ENCODE measurements at regions not wholly inside any gene's neighbourhood (a gene's known extent, or its start where the extent isn't known, plus 50 kb on each side); places are given as distances from the start of the nearest gene placed in this dataset.

DNA sequence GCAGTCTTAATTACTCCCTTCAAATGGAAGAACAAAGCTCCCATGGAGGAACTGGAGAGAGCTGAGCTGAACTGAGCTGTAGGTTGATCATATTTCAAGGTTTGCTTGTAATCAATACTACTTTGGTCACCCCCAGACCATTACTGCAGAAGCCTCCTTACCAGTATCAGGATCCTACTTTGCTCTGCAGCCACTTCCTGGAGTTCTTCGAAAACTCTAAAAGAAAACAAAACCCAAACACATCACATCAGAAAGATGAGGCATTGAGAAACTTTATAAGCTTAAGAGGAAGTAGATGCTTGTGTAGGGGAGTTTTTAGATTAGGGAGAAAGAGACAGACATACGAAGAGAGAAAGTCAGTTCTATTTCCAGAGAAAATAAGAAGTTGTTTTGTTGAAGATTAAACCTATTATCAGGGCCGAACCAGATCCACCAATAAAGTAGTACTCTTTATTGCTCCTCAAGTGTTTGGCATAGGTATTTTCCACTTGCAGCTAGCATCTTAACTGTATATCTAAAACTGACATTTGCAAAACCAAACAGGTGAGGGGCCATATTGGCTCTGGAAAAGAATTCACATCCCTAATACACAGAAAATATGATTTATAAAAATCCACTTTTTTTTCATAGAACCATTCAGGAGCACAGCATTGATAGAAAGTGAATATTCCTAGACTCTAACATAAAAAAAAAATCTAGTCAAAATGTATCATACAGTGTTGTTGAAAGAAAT is 166.9 kb upstream of the KLF7 start (continued):
- TF ChIP-seq, protein P1, sequence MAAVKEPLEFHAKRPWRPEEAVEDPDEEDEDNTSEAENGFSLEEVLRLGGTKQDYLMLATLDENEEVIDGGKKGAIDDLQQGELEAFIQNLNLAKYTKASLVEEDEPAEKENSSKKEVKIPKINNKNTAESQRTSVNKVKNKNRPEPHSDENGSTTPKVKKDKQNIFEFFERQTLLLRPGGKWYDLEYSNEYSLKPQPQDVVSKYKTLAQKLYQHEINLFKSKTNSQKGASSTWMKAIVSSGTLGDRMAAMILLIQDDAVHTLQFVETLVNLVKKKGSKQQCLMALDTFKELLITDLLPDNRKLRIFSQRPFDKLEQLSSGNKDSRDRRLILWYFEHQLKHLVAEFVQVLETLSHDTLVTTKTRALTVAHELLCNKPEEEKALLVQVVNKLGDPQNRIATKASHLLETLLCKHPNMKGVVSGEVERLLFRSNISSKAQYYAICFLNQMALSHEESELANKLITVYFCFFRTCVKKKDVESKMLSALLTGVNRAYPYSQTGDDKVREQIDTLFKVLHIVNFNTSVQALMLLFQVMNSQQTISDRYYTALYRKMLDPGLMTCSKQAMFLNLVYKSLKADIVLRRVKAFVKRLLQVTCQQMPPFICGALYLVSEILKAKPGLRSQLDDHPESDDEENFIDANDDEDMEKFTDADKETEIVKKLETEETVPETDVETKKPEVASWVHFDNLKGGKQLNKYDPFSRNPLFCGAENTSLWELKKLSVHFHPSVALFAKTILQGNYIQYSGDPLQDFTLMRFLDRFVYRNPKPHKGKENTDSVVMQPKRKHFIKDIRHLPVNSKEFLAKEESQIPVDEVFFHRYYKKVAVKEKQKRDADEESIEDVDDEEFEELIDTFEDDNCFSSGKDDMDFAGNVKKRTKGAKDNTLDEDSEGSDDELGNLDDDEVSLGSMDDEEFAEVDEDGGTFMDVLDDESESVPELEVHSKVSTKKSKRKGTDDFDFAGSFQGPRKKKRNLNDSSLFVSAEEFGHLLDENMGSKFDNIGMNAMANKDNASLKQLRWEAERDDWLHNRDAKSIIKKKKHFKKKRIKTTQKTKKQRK (IDR thresholded peaks at IDR 0.05; ENCODE audit: low read depth, low read length) = no peak
- TF ChIP-seq ZNF384 (IDR thresholded peaks at IDR 0.05; ENCODE audit: borderline replicate concordance, low read depth, low read length) (no peak), FOXK2 (IDR thresholded peaks at IDR 0.05) (no peak), BMI1 (IDR thresholded peaks at IDR 0.05; ENCODE audit: borderline replicate concordance) (no peak), MYB (IDR thresholded peaks at IDR 0.05; ENCODE audit: borderline replicate concordance, low read depth, low read length) (no peak), MYC (IDR thresholded peaks at IDR 0.05; ENCODE audit: insufficient read depth, insufficient read length, insufficient replicate concordance, low read length, severe bottlenecking) (no peak), BACH1 (IDR thresholded peaks at IDR 0.05; ENCODE audit: borderline replicate concordance) (no peak), SMARCA5 (IDR thresholded peaks at IDR 0.05) (peak; percentile 33; the same call in 1 of the 2 replicates), MEF2B (IDR thresholded peaks at IDR 0.05; ENCODE audit: partially characterized antibody, poor library complexity, severe bottlenecking) (peak; percentile 17)
- TF ChIP-seq, protein P2, sequence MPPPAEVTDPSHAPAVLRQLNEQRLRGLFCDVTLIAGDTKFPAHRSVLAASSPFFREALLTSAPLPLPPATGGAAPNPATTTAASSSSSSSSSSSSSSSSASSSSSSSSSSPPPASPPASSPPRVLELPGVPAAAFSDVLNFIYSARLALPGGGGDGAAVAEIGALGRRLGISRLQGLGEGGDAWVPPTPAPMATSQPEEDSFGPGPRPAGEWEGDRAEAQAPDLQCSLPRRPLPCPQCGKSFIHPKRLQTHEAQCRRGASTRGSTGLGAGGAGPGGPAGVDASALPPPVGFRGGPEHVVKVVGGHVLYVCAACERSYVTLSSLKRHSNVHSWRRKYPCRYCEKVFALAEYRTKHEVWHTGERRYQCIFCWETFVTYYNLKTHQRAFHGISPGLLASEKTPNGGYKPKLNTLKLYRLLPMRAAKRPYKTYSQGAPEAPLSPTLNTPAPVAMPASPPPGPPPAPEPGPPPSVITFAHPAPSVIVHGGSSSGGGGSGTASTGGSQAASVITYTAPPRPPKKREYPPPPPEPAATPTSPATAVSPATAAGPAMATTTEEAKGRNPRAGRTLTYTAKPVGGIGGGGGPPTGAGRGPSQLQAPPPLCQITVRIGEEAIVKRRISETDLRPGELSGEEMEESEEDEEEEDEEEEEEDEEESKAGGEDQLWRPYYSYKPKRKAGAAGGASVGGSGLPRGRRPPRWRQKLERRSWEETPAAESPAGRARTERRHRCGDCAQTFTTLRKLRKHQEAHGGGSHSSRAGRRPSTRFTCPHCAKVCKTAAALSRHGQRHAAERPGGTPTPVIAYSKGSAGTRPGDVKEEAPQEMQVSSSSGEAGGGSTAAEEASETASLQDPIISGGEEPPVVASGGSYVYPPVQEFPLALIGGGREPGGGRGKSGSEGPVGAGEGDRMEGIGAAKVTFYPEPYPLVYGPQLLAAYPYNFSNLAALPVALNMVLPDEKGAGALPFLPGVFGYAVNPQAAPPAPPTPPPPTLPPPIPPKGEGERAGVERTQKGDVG (CRISPR knock-in tag; IDR thresholded peaks at IDR 0.05) = 0 out of 2 replicates have a peak, but pooled peaks have one; percentile 31
- TF ChIP-seq, protein P3, sequence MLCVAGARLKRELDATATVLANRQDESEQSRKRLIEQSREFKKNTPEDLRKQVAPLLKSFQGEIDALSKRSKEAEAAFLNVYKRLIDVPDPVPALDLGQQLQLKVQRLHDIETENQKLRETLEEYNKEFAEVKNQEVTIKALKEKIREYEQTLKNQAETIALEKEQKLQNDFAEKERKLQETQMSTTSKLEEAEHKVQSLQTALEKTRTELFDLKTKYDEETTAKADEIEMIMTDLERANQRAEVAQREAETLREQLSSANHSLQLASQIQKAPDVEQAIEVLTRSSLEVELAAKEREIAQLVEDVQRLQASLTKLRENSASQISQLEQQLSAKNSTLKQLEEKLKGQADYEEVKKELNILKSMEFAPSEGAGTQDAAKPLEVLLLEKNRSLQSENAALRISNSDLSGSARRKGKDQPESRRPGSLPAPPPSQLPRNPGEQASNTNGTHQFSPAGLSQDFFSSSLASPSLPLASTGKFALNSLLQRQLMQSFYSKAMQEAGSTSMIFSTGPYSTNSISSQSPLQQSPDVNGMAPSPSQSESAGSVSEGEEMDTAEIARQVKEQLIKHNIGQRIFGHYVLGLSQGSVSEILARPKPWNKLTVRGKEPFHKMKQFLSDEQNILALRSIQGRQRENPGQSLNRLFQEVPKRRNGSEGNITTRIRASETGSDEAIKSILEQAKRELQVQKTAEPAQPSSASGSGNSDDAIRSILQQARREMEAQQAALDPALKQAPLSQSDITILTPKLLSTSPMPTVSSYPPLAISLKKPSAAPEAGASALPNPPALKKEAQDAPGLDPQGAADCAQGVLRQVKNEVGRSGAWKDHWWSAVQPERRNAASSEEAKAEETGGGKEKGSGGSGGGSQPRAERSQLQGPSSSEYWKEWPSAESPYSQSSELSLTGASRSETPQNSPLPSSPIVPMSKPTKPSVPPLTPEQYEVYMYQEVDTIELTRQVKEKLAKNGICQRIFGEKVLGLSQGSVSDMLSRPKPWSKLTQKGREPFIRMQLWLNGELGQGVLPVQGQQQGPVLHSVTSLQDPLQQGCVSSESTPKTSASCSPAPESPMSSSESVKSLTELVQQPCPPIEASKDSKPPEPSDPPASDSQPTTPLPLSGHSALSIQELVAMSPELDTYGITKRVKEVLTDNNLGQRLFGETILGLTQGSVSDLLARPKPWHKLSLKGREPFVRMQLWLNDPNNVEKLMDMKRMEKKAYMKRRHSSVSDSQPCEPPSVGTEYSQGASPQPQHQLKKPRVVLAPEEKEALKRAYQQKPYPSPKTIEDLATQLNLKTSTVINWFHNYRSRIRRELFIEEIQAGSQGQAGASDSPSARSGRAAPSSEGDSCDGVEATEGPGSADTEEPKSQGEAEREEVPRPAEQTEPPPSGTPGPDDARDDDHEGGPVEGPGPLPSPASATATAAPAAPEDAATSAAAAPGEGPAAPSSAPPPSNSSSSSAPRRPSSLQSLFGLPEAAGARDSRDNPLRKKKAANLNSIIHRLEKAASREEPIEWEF (IDR thresholded peaks at IDR 0.05; ENCODE audit: insufficient replicate concordance, low read depth, low read length) = peak; percentile 88
- TF ChIP-seq, protein P4, sequence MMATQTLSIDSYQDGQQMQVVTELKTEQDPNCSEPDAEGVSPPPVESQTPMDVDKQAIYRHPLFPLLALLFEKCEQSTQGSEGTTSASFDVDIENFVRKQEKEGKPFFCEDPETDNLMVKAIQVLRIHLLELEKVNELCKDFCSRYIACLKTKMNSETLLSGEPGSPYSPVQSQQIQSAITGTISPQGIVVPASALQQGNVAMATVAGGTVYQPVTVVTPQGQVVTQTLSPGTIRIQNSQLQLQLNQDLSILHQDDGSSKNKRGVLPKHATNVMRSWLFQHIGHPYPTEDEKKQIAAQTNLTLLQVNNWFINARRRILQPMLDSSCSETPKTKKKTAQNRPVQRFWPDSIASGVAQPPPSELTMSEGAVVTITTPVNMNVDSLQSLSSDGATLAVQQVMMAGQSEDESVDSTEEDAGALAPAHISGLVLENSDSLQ (IDR thresholded peaks at IDR 0.05) = peak; percentile 22; the same call in 1 of the 2 replicates
- TF ChIP-seq, protein P5, sequence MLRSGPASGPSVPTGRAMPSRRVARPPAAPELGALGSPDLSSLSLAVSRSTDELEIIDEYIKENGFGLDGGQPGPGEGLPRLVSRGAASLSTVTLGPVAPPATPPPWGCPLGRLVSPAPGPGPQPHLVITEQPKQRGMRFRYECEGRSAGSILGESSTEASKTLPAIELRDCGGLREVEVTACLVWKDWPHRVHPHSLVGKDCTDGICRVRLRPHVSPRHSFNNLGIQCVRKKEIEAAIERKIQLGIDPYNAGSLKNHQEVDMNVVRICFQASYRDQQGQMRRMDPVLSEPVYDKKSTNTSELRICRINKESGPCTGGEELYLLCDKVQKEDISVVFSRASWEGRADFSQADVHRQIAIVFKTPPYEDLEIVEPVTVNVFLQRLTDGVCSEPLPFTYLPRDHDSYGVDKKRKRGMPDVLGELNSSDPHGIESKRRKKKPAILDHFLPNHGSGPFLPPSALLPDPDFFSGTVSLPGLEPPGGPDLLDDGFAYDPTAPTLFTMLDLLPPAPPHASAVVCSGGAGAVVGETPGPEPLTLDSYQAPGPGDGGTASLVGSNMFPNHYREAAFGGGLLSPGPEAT (IDR thresholded peaks at IDR 0.05; ENCODE audit: low read depth) = 0 out of 2 replicates have a peak, but pooled peaks have one; percentile 17

Measured in GM12878 (cell line).